GM18498 (cell line): ENCODE measurements at regions not wholly inside any gene's neighbourhood (a gene's known extent, or its start where the extent isn't known, plus 50 kb on each side); places are given as distances from the start of the nearest gene placed in this dataset.
"Not testable (repeated sequence)": the region's sequence is repeated elsewhere in the genome, so short reads cannot be mapped to it uniquely, and the experiment has no call there.

ENCODE experiments used
- ATAC-seq: cut with Tn5 transposase; IDR thresholded peaks from one replicate; pipeline ENCODE4 v1.9.1; 2021; ENCODE audit warnings: mild to moderate bottlenecking, moderate library complexity; ENCODE audit not compliant: unreplicated experiment

GRCh38 chr12:20017802-20018201, 350.5 kb upstream of the PDE3A start:
- no peak for ATAC-seq

GRCh38 chr12:20018406-20018805, 349.9 kb upstream of the PDE3A start:
- ATAC-seq = no peak

GRCh38 chr12:20024194-20024593, 344.1 kb upstream of the PDE3A start:
- ATAC-seq = no peak

- ATAC-seq = no peak
Observed at GRCh38 chr12:20028033-20028432, 340.3 kb upstream of the PDE3A start.

- no peak for ATAC-seq
Observed at GRCh38 chr12:20030826-20031225, 337.5 kb upstream of the PDE3A start.

GRCh38 chr12:20039562-20039961, 328.8 kb upstream of the PDE3A start:
- ATAC-seq = no peak

- no peak for ATAC-seq
Observed at GRCh38 chr12:20040184-20040583, 328.2 kb upstream of the PDE3A start.

- no peak for ATAC-seq
Observed at GRCh38 chr12:20040831-20041230, 327.5 kb upstream of the PDE3A start.

- no peak for ATAC-seq
Observed at GRCh38 chr12:20044351-20044750, 324.0 kb upstream of the PDE3A start.

GRCh38 chr12:20044846-20045245, 323.5 kb upstream of the PDE3A start:
- ATAC-seq = no peak

GRCh38 chr12:20047901-20048300, 320.4 kb upstream of the PDE3A start:
- no peak for ATAC-seq

GRCh38 chr12:20050221-20050620, 318.1 kb upstream of the PDE3A start:
- no peak for ATAC-seq

GRCh38 chr12:20053782-20054181, 314.6 kb upstream of the PDE3A start:
- no peak for ATAC-seq

GRCh38 chr12:20055856-20056255, 312.5 kb upstream of the PDE3A start:
- no peak for ATAC-seq

GRCh38 chr12:20057398-20057797, 310.9 kb upstream of the PDE3A start:
- no peak for ATAC-seq

GRCh38 chr12:20063116-20063515, 305.2 kb upstream of the PDE3A start:
- ATAC-seq = no peak

- no peak for ATAC-seq
Observed at GRCh38 chr12:20077618-20078017, 290.7 kb upstream of the PDE3A start.

GRCh38 chr12:20089077-20089476, 279.3 kb upstream of the PDE3A start:
- no peak for ATAC-seq

GRCh38 chr12:20093190-20093810, 275.0 kb upstream of the PDE3A start:
- not testable (repeated sequence) for ATAC-seq

GRCh38 chr12:20096430-20096829, 271.9 kb upstream of the PDE3A start:
- no peak for ATAC-seq

GRCh38 chr12:20097626-20098025, 270.7 kb upstream of the PDE3A start:
- no peak for ATAC-seq

GRCh38 chr12:20099395-20100183, 268.7 kb upstream of the PDE3A start:
- no peak for ATAC-seq

GRCh38 chr12:20101046-20101445, 267.3 kb upstream of the PDE3A start:
- no peak for ATAC-seq
